NCI-H187 treated with DMSO at 0.1 percent for 48 hours (cell line): ENCODE measurements at regions not wholly inside any gene's neighbourhood (a gene's known extent, or its start where the extent isn't known, plus 50 kb on each side); places are given as distances from the start of the nearest gene placed in this dataset.
"Not testable (repeated sequence)": the region's sequence is repeated elsewhere in the genome, so short reads cannot be mapped to it uniquely, and the experiment has no call there.

ENCODE experiments used
- DNase-seq: peaks from one replicate; lab custom pipeline; 2025; lab: John Stamatoyannopoulos, UW

DNA sequence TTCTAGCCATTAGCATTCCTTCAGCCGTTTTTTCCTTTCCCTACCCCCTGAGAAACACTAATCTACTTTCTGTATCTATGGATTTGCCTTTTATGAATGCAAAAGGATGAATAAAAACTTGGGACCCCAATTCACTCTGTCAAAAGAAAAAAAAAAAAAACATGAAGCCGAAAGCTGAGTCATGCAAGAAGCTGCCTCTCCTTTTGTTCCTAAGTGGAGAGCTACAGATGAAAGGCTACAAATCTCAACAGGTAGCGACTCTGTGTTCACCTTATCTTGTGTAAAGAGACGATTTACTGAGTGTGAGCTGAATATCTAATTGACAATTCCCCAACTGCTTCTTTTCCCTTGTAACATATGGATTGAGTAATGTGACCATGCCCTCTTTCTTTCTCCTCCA is 1072.8 kb downstream of the UQCRFS1 start:
- DNase-seq, result no peak

DNA sequence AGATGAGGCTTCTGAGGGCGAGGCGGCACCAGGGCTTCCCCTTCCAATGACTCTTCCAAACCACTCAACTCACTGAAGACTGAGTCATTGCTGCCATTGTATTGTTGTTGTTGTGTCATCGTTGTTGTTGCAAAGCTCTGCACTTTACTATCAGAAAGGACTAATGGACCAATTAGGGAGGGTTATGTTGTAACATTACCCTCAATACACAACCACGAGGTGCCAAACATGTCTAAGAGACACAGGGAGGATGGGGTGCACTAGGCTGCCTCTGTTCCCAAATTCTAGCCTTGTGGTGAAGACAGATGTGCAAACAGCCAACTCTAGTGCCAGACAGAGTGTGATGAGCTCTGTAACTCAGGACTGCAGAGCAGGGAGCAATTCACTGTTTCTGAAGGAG is 1075.2 kb downstream of the UQCRFS1 start:
- no peak for DNase-seq

DNA sequence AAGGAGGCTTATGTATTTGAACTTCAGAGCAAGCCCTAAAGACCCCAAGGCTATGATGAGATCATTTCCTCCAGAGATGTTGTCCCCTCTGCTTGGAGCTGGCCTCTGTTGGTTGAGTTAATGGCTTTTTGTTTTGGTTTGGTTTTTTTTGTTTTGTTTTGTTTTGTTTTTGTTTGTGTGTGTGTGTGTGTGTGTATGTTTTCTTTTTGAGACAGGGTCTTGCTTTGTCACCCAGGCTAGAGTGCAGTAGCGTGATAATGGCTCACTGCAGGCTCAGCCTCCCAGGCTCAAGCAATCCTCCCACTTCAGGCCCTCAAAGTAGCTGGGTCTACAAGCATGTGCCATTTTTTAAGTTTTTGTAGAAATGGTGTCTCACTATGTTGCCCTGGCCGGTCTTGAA is 1076.2 kb downstream of the UQCRFS1 start:
- no peak for DNase-seq

DNA sequence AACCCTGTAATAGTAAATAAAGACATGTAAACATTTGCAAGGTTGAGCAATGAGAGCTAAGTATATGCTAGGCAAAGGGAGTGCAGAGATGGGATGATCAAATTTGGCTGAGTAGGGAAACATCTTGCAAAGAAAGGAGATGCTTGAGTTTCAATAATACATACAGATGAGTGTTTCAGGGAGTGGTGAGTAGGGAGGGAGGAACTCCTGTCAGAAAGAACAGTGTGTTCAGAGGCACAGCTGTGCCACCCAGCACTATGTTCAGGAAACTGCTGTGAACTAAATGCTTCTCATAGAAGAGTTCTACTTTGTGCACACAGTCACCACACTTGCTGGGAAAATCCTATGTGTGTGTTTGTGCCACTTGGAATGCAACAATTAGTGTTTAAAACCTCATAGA is 1077.1 kb downstream of the UQCRFS1 start:
- no peak for DNase-seq

DNA sequence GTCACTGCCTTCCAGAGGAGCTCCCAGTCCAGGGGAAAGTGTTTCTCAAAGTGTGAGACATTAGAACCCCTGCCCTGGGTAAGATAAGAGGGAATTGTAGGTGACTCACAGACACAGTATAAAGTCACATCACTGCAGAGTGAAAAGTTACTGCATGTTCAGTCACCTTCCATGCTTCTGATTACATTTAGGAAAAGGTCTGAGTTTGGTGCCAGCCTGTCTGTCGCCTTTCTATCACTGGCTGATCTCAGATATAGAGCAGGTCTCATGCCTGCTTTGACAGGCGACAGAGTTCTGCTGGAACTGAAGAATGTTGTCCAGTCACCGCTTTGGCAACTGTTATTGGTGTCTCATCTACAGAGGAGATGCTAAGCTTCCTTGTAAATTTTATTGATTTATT is 1078.6 kb downstream of the UQCRFS1 start:
- no peak for DNase-seq

DNA sequence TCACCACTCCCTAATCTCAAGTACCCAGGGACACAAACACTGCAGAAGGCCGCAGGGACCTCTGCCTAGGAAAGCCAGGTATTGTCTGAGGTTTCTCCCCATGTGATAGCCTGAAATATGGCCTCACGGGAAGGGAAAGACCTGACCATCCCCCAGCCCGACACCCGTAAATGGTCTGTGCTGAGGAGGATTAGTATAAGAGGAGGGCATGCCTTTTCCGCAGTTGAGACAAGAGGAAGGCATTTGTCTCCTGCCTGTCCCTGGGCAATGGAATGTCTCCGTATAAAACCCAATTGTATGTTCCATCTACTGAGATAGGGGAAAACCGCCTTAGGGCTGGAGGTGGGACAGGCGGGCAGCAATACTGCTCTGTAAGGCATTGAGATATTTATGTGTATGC is 1082.1 kb downstream of the UQCRFS1 start:
- DNase-seq, result not testable (repeated sequence)

DNA sequence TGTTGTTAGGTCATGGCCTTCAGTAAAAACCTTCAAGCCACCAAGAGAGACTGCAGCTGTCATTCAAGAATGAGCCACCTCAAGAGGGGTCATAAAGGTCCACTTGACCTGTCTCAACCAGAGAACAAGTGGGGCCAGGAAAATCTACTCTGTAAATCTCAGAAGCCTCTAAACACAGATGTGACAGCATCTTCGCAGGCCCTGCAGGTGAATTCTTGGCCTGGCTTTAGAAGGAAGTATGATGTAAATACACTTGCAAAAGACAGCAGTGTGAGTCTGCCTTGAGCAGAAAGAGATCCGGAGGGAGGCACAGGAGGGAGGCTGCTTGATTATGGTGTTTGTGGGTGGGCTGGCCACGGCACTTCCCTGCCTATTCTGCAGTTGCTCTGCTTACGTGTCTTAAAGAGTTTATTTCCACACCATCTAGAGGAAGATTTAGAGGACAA is 1082.9 kb downstream of the UQCRFS1 start:
- DNase-seq, result no peak

DNA sequence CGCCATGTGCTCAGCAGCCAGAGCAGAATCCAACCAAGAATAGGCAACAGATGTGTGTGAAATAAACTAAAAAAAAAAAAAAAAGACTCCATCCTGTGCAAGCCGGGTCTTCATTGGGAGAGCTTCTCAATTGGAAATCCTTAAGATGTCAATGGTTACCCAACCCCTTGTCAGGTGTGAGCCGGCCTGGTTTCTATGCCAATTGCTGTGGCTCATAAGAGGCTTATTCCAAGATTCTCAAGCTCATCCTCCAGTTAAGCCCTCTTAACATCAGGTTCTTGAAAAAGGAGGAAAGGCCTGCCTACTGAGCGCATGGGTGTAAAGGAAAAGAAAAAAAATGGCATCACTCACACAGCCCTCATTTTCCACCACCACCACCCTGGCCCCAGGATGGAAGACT is 1084.6 kb downstream of the UQCRFS1 start:
- no peak for DNase-seq

DNA sequence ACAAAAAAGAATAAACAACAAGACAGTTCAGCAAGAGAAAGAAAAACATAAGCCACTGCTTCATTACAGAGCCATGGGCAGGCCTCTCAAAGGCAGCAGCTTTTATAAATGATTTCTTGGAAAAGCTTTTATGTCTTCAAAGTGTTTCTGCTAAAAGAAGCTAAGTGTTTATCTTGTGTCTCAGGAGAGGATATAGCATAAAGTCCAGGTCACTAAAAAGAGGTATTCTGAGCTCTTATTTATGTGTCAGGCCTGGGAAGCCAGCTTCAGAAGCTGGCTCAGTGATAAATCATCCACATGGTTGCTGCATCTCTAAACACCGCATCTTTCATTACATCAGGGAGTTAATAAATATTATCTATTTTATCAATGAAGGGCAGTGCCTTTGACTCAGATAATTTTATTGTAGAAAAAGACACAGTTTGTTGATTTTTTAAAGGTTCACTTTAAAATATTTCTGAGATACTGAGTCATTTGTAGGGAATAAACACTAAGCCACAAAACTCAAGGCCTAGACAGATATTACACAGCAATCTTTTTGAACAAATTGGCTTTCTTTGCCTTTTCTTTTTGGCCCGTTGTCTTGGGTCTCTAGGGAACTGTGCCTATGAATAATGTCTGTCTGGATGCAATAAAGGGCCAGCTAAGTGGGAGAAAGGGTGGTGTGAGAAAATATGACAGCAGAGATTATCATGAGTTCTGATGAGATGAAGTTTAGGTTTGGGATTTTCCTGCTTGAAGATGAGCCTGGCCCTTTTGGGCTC is 1086.6 kb downstream of the UQCRFS1 start:
- DNase-seq, result no peak

DNA sequence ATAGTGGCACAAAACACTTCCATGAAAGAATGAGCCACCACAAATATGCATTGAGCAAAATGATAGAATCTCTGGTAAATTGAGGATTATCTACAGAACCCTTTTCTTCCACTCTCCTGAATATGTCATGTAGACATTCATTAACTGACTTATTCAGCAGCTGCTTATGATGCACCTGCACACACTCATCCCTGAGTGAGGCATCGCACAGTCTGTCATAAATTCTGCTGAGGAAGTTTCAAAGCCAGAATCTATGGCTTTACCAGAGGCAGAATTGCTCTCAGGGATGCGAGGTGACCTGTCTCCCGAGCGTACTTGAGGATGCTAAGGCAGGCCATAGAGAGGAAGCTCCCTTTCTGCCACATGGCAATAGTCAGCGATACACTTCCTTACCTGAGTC is 1090.2 kb downstream of the UQCRFS1 start:
- no peak for DNase-seq

DNA sequence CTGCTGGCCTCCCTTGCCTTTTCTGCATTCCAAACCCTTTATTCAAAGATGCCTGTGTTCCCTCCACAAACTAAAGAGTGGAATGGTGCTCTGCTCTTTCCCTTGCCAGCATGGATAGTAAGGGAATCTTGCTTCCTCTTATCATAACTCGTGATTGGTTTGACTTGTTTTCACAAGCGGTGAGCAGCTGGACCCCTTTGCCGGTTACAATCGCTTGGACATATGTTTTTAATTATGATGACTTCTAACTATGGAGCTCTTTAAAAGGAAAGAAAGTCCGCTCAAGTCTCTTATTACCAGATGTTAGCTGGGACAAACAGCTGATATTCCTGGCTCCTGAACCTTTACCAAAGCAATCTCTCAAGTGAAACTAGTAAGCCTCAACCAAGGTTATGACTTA is 1094.7 kb downstream of the UQCRFS1 start:
- DNase-seq, result no peak

DNA sequence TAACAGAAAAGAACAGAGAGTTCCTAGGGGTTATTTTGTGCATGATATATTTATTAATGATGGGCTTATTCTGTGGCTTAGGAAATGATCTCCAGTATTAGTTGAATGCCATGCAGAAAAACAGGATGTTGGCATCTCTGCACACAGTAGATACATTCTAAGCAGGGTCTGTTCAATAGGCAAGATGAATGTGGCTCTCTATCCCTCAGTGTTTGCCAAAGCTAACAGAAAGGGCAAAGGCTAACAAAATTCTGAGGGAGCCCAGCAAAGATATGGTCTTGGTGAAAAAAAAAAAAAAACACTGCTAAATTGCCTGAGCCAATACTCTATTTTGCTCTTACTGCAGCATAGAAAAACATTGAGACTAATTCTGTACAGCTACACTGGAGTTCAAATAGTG is 1095.8 kb downstream of the UQCRFS1 start:
- DNase-seq, result no peak

DNA sequence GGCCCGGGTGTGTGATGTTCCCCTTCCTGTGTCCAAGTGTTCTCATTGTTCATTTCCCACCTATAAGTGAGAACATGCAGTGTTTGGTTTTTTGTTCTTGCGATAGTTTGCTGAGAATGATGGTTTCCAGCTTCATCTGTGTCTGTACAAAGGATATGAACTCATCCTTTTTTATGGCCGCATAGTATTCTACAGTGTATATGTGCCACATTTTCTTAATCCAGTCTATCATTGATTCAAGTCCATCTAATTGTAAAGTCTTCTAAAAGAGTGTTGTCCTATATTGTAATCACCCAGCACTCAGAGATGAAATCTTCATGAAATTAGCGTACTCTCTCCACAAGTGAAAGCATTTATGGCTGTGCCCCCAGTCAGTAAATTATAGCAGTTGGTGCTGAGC is 1096.6 kb downstream of the UQCRFS1 start:
- DNase-seq, result not testable (repeated sequence)

DNA sequence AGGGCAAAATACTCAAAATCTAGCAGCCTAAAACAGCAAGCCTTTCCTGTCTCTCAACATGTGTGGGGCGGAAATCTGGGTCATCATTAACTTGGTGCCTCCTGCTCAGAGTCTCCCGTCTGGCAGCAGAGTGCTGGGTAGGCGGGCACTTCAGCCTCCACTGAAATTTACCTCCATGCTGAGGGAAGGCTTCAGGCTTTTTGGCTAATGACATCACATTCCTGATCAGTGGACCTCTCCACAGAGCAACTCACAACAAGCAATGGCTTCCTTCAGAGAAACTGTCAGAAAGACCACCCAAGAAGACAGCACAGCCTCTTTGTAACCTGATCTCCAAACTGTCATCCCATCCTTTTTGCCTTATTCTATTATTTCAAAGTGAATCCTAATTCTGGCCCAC is 1109.0 kb downstream of the UQCRFS1 start:
- DNase-seq, result no peak

DNA sequence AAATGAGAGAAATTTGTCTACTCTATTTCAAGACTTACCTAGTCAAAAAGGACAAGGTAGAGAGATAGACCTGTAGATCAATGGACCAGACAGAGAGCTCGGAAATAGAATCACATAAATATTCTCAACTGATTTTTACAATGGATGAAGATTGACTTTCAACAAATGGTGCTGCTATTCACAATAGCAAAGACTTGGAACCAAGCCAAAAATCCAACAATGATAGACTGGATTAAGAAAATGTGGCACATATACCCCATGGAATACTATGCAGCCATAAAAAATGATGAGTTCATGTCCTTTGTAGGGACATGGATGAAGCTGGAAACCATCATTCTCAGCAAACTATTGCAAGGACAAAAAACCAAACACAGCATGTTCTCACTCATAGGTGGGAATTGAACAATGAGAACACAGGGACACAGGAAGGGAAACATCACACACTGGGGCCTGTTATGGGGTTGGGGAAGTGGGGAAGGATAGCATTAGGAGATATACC is 1128.2 kb downstream of the UQCRFS1 start:
- DNase-seq, result not testable (repeated sequence)

DNA sequence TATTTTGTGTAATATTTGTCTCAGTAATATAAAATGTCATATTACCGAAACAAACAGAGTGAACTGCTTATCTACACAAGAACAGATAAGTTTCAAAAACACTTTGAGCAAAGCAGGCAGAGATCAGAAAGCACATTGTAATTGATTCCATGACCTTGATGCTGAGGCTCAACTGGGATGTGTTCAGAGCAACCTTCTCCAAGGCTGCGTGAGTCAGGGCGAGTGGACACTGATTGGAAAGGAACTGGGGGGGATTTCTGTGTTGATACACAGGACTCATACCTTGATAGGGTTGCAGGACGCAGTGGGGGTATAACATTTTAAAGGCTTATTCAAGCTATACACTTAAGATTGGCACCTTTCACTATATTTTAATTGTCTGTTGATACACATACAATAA is 1136.3 kb downstream of the UQCRFS1 start:
- DNase-seq, result no peak

DNA sequence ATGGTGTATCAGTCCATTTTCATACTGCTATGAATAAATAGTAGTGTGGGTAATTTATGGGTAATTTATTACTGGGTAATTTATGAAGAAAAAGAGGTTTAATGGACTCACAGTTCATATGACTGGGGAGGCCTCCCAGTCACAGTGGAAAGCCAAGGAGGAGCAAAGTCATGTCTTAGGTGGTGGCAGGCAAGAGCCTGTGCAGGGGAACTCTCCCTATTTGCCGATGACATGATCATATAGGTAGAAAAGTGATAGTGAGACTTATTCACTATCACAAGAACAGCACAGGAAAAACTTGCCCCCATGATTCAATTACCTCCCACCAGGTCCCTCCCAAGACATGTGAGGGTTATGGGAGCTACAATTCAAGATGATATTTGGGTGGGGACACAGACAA is 1137.7 kb downstream of the UQCRFS1 start:
- no peak for DNase-seq

DNA sequence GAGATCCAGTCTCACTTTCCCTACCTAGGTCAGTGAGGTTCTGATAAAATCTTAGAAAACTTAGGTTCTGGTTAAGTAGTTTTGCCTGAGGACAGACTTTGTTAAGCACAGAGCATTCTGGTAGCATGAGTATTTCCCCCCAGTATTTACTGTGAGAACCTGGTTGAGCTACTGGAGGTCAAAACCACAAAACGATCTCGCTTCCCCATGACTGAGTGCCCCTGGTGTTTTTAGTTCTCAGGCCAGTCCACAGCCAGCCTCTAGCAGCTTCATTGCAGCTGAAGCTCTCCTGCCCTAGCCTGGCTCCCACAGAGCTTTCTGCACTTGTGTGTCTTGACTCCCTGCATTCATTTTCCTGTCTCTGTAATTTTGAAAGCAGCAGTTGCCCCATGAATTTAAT is 1138.2 kb downstream of the UQCRFS1 start:
- no peak for DNase-seq

DNA sequence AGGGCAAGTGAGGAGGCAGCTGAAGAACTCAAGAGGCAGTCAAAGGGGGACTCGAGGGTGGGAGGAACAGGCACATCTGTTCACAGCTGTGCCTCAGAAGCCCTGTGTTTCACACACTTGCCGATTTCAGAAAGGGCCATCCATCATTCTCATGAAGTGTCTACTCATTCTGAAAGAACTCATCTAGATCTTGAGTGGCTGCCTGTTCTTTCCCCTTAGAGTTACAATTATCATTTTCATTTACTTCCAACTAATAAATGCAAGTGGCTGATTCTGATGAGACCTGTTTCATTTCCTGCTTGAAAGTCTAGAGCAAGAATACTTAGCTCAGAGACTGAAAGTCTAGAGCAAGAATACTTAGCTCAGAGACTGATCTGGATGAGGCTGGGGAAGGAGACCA is 1145.1 kb downstream of the UQCRFS1 start:
- no peak for DNase-seq

DNA sequence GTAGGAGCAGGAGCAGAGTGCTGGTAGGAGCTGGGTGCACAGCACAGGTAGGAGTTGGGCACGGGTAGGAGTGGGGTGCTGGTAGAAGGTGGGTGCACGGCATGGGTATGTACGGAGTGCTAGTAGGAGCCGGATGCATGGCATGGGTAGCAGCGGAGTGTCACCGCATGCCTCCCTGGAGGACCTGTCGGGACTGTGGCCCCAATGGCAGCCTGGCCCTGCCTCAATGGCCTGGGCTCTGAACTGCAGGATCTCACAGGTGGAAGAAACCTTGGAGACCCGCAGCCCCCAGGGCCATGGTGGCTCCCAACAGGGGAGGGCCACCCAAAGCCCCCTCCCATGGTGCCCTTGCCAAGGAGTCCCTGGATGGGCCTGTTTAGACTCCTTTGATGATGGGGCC is 1146.0 kb downstream of the UQCRFS1 start:
- no peak for DNase-seq

DNA sequence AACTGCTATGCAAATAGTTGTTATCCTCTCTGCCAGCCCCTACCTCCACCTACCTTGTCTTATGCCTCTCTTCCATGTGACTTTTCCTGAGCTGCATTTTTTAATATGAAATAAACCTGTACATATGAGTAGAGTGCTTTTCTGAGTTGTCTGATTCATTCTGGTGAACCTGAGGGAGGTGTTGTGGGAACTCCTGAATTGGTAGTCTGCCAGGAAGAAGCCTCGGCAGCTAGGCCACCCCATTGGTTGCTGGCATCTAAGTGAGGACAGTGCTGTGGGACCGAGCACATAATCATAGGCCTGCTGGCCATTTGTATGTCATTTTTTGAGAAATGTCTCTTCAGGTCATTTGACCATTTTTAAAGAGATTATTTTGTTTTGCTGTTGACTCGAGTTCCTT is 1146.8 kb downstream of the UQCRFS1 start:
- no peak for DNase-seq

DNA sequence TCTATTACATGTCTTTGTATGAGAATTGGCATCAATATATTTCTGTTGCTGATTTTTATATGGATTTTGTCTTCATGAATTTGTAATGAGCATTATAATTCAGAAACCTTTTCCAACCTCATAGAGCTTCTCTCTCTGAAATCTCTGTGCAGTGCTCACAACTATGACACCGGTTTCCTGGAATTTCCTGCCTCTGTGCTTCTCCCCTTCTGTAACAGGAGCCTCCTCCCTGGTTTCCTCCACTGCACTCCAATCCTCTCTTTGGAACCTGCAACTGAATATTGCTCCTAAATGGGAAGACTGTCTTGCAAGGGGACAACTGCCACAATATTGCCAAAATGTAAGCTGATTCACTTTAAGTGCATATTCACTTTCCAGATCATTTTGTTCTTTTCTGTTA is 1147.9 kb downstream of the UQCRFS1 start:
- no peak for DNase-seq

DNA sequence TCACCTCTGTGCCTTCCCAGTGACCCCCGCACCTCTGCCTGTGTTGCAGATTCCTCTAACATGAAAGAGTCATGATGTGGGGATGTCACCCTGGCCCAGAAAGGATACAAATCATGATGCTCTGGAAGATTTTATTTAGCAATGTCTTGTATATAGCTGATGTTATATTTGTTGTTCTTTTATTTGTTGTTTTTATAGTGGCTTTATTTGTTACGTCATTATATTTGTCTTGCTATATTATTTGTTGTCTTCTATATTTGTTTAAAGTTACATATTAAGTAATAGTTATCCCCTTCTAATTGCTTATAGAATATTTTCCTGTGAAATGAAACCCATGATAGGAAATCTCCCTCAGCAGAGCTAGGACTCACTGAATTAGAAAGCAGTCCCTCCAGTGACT is 1149.2 kb downstream of the UQCRFS1 start:
- no peak for DNase-seq

DNA sequence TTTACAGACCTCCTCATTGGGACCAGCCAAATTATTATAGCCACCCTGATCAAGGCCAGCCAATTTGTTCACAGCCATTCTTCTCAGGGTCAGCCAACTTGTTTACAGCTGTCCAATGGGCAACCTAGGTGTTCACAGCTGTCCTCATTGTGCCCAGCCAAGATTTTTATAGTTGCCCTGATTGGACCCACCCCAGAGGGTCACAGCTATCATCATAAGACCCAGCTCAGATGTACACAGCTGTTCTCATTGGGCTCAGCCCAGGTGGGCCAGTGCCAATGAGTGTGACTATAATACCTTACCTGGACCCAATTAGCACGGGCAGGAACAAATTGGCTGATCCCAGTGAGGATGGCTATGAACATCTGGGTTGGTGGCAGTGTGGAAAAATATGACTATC is 1151.8 kb downstream of the UQCRFS1 start:
- no peak for DNase-seq
